ENCODE measurements at regions not wholly inside any gene's neighbourhood (a gene's known extent, or its start where the extent isn't known, plus 50 kb on each side); places are given as distances from the start of the nearest gene placed in this dataset.

DNA sequence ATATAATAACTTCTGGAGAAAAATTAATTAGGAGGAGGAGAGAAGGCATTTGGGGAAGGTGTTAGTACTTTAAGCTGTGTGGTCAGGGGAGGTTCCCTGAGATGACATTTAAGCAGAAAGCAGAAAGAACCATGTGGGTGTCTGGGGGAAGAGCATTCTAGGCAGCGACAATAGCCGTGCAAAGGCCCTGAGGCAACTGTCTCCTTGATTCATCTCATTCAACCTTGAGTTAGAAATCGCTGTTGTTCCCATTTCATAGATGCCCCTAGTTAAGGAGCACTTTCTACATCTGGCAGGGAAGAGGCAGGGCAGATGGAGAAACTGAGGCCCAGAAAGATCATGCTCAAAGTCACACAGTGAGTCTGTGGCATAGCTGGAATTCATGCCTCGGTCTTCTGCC is 108.6 kb upstream of the RUNX3 start:
- Histone ChIP-seq H3K23me2 (ENCODE audit: insufficient read length, low read depth, low read length, poor library complexity, severe bottlenecking) (no peaks in the 10 kb centered on the region), H2AK5ac (ENCODE audit: insufficient read length, low read length) (no peak overlapping the region), H3K27me3 (ENCODE audit: insufficient read depth, low read length) (no peaks in the 10 kb centered on the region), H3K27ac (ENCODE audit: insufficient read length, low read depth, low read length) (no peak overlapping the region), H3K4me2 (ENCODE audit: insufficient read depth, insufficient read length, low read length) (no peak overlapping the region), H3K79me1 (ENCODE audit: insufficient read depth, low read depth, low read length, poor library complexity, severe bottlenecking) (no peaks in the 10 kb centered on the region), H3K14ac (ENCODE audit: insufficient read depth, low read length) (no peak overlapping the region), H2BK120ac (ENCODE audit: low read depth, low read length, poor library complexity, severe bottlenecking) (no peak overlapping the region), H3T11ph (ENCODE audit: low read length) (no peak overlapping the region), H4K8ac (replicated peaks; ENCODE audit: insufficient read length, low read depth, low read length) (no peak overlapping the region), H2AFZ (ENCODE audit: low read length) (no peak overlapping the region), H2BK15ac (ENCODE audit: low read depth, low read length) (no peak overlapping the region), H2BK5ac (ENCODE audit: insufficient read length, low read length) (no peak overlapping the region), H3K18ac (ENCODE audit: insufficient read length, low read depth, low read length) (no peak overlapping the region), H3K23ac (ENCODE audit: insufficient read length, low read depth, low read length) (no peak overlapping the region), H3K4me1 (ENCODE audit: insufficient read depth, low read length) (no peaks in the 10 kb centered on the region), H2BK12ac (ENCODE audit: insufficient read length, low read depth, low read length) (no peak overlapping the region), H4K20me1 (ENCODE audit: control insufficient read depth, insufficient read depth, insufficient read length) (no peaks in the 10 kb centered on the region), H4K91ac (ENCODE audit: insufficient read length, low read depth, low read length) (no peak overlapping the region), H3K79me2 (ENCODE audit: insufficient read depth, low read length) (no peaks in the 10 kb centered on the region), H3K9ac (ENCODE audit: extremely low read depth, insufficient read length, low read length) (no peak overlapping the region), H4K5ac (ENCODE audit: insufficient read length, low read depth, low read length) (no peak overlapping the region), H3K4ac (ENCODE audit: low read depth, low read length) (no peak overlapping the region), H3K56ac (ENCODE audit: insufficient read length, low read depth, low read length) (no peak overlapping the region), H3K9me3 (ENCODE audit: control insufficient read depth, low read depth, low read length) (no peaks in the 10 kb centered on the region), H2BK20ac (ENCODE audit: low read depth, low read length, poor library complexity, severe bottlenecking) (no peak overlapping the region)
- peaks cover 2% of the 10 kb centered on the region in 2 experiments; a peak in 2 of 5 replicates for H3K9me3 Mint-ChIP-seq
- H3K27ac Mint-ChIP-seq: no peak overlapping the region
- no CpG with 5 or more reads among the region's 4 CpGs for WGBS (ENCODE audit: extremely low coverage, insufficient read length, low lambda C conversion rate)
- no peaks in the 10 kb centered on the region; the same call in 1 of the 2 replicates for H3K27me3 Mint-ChIP-seq (ENCODE audit: low read depth)
- no peak for TF ChIP-seq CTCF (conservative IDR thresholded peaks at IDR 0.05)
- no peak overlapping the region; a peak in 1 of 5 replicates for H3K4me3 Mint-ChIP-seq
- H3K4me1 Mint-ChIP-seq: peaks cover 0 to 4% of the 10 kb centered on the region in 2 experiments; a peak in 2 of 4 replicates
- DNase-seq: no peak
- H3K36me3 Mint-ChIP-seq (ENCODE audit: insufficient read depth in 1 of 3, low read depth in 3 of 3): no peaks in the 10 kb centered on the region; a peak in 2 of 7 replicates

All from H9 (cell line).